SK-N-SH (cell line): ENCODE measurements at regions not wholly inside any gene's neighbourhood (a gene's known extent, or its start where the extent isn't known, plus 50 kb on each side); places are given as distances from the start of the nearest gene placed in this dataset.

ENCODE experiments used
- CTCF ChIP-seq: fragments of 200-600 bp; sonication (generic); IDR thresholded peaks from 2 replicates; pipeline ENCODE4 v1.6.1; 2017; ENCODE audit warnings: antibody characterized with exemption, mild to moderate bottlenecking, moderate library complexity
- EZH2phosphoT487 ChIP-seq: fragments of 200-600 bp; sonication (generic); IDR thresholded peaks from 2 replicates; pipeline ENCODE4 v1.6.1; 2017; ENCODE audit warnings: low read depth, mixed run types, mild to moderate bottlenecking, antibody characterized with exemption, moderate library complexity, borderline replicate concordance
- MAX ChIP-seq: IDR thresholded peaks from 2 replicates; pipeline ENCODE4 v1.4.0; 2012; ENCODE audit warnings: low read depth
- POLR2AphosphoS5 ChIP-seq: IDR thresholded peaks from 2 replicates; pipeline ENCODE4 v1.6.1; 2012; ENCODE audit warnings: low read depth, low read length
- SIN3A ChIP-seq: IDR thresholded peaks from 2 replicates; pipeline ENCODE4 v1.6.1; 2012; ENCODE audit warnings: low read depth, mild to moderate bottlenecking, low read length, moderate library complexity, borderline replicate concordance

DNA sequence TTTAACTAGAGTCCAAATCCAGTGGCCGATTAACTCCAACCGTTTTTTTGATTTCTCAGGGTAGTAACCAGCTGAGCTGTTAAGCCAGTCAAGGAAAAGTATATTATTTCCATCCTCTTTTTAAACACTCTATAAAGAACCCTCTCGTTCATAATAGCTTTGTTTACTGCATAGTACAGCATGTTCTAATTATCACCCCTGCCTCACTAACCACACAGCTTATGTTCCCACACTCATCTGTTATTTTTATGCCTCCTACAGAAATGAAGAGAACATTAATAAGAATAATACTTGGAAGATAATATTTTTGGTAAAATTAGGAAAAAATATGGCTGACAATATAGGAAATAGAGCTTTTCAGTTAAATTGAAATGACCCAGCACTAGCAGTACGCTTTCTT, 2132.8 kb upstream of the CELF4 start:
- TF ChIP-seq POLR2AphosphoS5 (no peak), MAX (no peak), CTCF (no peak), SIN3A (no peak), EZH2phosphoT487 (no peak)
